Endothelial cell of umbilical vein (primary cell): ENCODE measurements at regions not wholly inside any gene's neighbourhood (a gene's known extent, or its start where the extent isn't known, plus 50 kb on each side); places are given as distances from the start of the nearest gene placed in this dataset.

ENCODE experiments used
- POLR2AphosphoS5 ChIP-seq: IDR thresholded peaks from 2 replicates; pipeline ENCODE4 v1.6.1; 2012; ENCODE audit warnings: low read depth, mild to moderate bottlenecking, control low read depth, low read length, moderate library complexity; ENCODE audit not compliant: insufficient read depth
- TF ChIP-seq, protein P1 (sequence below), 2 donors: IDR thresholded peaks; 1 replicate in 1 of 2; 2 replicates in 1 of 2; pipeline ENCODE4 v1.5.1; 2011; ENCODE audit warnings: low read length in 2 of 2, mild to moderate bottlenecking in 2 of 2, moderate library complexity in 2 of 2, control low read depth in 1 of 2, inconsistent platforms in 1 of 2, low read depth in 1 of 2; ENCODE audit not compliant: insufficient read depth in 1 of 2; ENCODE audit errors: extremely low read depth in 1 of 2

DNA sequence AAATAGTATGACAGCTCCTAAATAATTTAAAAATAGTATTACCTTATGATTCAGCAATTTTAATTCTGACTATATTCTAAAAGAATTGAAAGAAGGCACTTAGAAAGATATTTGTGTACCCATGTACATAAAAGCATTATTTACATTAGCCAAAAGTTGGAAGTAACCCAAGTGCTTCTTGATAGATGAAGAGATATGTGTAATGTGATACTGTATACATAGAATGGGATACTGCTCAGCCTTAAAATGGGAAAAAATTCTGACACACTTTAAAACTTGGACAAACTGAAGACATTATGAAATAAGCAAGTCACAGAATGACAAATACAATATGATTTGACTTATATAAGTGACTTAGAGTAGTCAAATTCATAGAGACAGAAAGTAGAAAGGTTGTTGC lies 112.2 kb downstream of the IDS start:
- TF ChIP-seq, protein P1, sequence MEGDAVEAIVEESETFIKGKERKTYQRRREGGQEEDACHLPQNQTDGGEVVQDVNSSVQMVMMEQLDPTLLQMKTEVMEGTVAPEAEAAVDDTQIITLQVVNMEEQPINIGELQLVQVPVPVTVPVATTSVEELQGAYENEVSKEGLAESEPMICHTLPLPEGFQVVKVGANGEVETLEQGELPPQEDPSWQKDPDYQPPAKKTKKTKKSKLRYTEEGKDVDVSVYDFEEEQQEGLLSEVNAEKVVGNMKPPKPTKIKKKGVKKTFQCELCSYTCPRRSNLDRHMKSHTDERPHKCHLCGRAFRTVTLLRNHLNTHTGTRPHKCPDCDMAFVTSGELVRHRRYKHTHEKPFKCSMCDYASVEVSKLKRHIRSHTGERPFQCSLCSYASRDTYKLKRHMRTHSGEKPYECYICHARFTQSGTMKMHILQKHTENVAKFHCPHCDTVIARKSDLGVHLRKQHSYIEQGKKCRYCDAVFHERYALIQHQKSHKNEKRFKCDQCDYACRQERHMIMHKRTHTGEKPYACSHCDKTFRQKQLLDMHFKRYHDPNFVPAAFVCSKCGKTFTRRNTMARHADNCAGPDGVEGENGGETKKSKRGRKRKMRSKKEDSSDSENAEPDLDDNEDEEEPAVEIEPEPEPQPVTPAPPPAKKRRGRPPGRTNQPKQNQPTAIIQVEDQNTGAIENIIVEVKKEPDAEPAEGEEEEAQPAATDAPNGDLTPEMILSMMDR (IDR thresholded peaks at IDR 0.05; ENCODE audit: extremely low read depth in 1 of 2, insufficient read depth in 1 of 2, low read depth in 1 of 2, low read length in 2 of 2), result no peak
- TF ChIP-seq POLR2AphosphoS5, result no peak
